ENCODE measurements at regions not wholly inside any gene's neighbourhood (a gene's known extent, or its start where the extent isn't known, plus 50 kb on each side); places are given as distances from the start of the nearest gene placed in this dataset.

GRCh38 chr11:127737499-127737898 lies 736.9 kb upstream of the KIRREL3 start:
- no peak for DNase-seq (ENCODE audit: low read depth in 3 of 3)

GRCh38 chr11:127733552-127733951 lies 733.0 kb upstream of the KIRREL3 start:
- DNase-seq (ENCODE audit: low read depth in 3 of 3), result no peak

DNA sequence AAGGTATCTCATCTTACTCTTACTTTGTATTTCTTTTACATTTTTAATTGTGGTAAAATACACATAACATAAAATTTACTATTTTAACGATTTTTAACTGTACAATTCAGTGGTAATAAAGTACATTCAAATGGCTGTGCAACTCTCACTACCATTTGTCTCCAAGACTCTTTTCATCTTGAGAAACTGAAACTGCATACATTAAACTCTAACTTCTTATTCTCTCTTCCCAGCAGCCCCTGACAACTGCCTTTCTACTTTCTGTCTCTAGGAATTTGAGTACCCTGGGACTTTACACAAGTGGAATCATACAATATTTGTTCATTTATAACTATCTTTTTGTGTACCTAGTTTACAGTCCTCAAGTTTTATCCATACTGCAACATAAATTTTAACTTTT lies 725.8 kb upstream of the KIRREL3 start:
- DNase-seq (ENCODE audit: low read depth in 3 of 3), result no peak

DNA sequence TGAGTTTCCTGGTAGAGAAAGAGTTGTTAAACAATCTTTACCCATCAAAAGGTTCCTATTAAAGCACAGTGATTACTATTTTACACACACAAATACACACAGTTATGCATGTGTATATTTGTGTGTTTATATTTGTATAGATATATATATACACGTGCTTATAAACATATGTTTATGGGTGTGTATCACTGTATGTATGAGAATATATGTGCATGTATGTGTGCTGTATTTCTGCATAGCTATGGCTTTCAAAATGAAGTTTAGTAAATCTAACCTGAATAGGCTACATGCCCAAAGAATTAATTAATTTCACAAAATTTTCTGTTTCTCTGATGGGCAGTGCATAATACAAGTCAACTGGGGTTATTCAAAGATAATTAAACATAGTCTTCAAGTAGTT lies 723.1 kb upstream of the KIRREL3 start:
- no peak for DNase-seq (ENCODE audit: low read depth in 3 of 3)

- DNase-seq (ENCODE audit: low read depth in 3 of 3), result no peak
Measured at GRCh38 chr11:127713226-127713625, 712.7 kb upstream of the KIRREL3 start.

DNA sequence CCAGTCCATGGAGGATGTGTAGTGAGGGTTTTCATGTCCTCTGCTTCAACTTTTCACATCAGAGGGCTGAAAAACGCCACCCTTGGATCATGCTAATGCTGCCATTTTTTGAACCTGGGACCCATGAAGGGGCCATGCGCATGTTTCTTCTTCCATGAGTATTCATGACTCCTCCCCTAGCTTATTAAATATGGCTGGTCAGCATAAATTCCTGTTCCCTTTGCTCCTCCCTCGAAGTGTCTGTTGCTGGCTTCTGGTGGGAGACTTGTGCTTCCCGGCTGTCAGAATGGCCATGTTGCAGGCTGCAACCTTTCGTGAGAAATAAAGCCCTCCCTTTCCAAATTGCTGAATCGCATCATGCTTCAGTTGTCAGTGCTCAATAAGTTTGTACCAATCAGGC lies 711.2 kb upstream of the KIRREL3 start:
- no peak for DNase-seq (ENCODE audit: low read depth in 3 of 3)

GRCh38 chr11:127710831-127711230 lies 710.3 kb upstream of the KIRREL3 start:
- DNase-seq (ENCODE audit: low read depth in 3 of 3), result no peak

GRCh38 chr11:127709960-127710359 lies 709.4 kb upstream of the KIRREL3 start:
- DNase-seq (ENCODE audit: low read depth in 3 of 3), result no peak

DNA sequence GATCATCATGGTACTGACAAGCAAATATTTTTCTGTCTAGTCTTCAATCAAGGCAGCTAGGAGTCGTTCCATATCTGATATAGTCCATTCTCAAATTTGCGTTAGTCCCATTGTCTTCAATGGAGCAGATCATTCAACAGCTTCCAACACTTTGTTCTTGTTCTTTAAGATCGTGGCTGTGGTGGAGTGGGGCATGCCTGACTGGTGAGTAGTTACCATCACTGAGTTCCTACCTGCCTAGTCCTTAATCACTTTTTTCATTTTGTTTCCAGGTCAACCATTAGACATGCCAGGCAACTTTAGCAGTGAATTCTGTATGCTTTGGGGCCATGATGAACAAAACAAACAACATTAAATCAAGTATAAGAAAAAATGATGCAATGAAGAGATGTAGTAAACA lies 693.1 kb upstream of the KIRREL3 start:
- no peak for DNase-seq (ENCODE audit: low read depth in 3 of 3)

DNA sequence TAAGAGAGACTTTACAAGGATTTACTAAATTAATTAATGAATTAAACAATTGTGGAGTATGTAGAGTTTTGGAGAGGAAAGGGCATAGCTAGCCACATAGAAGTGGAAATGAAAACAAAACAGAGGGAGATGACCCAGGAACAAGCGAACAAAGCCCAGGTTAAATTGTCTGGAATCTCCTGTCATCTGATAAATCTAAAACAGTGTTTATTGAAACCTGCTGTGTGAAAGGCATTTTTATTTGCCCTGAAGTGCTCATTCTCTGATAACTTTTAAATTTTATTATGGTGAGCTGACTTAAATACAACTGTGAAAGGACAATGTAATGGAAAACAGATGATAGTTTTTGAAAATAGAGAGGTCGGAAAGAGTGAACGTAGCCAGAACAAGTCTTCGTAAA lies 682.8 kb upstream of the KIRREL3 start:
- DNase-seq (ENCODE audit: low read depth in 3 of 3), result no peak

- DNase-seq (ENCODE audit: low read depth in 3 of 3), result no peak
Measured at GRCh38 chr11:127679816-127680545, 679.4 kb upstream of the KIRREL3 start.

GRCh38 chr11:127678631-127679030 lies 678.1 kb upstream of the KIRREL3 start:
- no peak for DNase-seq (ENCODE audit: low read depth in 3 of 3)

DNA sequence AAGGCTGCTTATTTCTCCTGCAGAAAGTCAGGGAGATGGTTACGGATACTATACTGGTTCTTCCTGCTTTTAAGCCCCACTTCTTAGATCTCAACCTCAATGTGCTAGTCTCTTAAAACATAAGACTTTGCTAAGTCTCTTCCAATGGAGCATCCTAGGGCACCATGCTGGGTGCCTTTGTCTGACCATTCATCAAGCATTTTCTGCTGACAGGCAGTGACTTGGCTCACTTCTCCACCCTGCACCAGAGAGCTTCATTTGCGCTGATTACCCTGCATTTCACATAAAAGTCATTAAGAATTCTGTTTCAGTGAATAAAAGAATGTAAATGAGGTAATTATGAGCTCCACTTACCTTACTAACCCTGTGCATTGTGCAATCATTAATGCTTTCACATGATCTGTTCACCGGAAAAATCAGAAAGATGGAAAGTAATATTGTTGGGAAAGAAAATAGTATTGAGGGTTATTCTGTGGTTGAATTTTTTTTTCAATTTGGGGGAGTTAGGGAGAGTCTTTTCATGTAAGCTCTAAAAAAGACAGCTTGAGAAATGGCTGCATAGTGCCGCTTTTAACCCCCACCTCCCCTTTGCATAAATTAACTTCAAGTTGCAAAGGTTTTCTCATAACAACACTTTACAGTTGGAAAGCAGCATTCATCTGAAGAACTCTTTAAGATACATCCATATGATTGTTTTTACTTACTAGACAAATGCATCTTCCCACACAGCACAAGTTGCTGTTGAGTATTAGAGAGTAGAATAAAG lies 677.3 kb upstream of the KIRREL3 start:
- no peak for DNase-seq (ENCODE audit: low read depth in 3 of 3)

DNA sequence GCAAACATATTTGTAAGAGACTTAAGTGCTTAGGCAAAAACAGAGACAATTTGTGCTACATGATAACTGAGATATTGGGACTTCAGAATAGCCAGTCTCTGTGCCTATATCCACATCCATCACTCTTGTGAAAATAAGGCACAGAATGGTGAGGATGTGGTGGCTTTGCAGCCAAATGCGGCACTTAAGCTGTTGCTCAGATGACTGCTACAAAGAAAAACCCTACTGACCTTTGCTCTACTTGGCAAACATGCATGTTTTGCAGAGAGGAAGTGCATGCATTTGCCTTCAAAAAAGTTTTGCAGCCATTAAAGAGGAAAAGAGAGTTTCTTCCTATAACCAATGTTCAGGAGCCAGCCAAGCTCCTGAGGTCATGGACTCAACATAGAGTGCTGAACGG lies 675.0 kb upstream of the KIRREL3 start:
- DNase-seq (ENCODE audit: low read depth in 3 of 3), result no peak

GRCh38 chr11:127674754-127675153 lies 674.2 kb upstream of the KIRREL3 start:
- DNase-seq (ENCODE audit: low read depth in 3 of 3), result no peak

- DNase-seq (ENCODE audit: low read depth in 3 of 3), result no peak
Measured at GRCh38 chr11:127670374-127671119, 670.0 kb upstream of the KIRREL3 start.

GRCh38 chr11:127656116-127656836 lies 655.7 kb upstream of the KIRREL3 start:
- DNase-seq (ENCODE audit: low read depth in 3 of 3), result no peak

DNA sequence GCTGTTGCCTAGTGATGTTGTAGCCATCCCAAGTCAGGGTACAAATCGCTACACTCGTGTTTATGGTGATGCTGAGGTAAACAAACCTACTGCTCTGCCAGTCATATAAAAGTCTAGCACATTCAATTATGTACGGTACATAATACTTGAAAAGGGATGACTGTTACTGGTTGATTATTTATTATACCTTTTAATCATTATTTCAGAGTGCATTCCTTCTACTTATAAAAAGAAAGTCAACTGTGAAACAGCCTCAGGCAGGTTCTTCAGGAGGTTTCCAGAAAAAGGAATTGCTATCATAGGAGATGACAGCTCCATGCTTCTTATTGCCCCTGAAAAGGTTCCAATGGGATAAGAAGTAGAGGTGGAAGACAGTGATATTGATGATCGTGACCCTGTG lies 652.5 kb upstream of the KIRREL3 start:
- DNase-seq (ENCODE audit: low read depth in 3 of 3), result no peak

DNA sequence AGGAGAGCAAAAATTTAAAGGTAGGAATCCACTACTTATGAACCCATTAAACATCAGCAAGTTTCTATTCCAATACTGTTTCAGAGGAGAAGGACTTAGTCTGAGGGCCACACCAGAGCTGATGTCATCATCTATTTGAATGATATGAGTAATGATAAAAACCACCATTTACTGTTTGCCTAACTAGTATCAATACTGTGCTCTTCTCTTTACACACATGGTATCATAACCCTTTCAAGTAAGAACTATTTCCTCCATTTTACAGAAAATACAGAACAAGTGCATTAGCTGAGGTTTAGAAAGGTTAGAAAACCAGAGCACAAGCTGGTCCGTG lies 651.3 kb upstream of the KIRREL3 start:
- DNase-seq (ENCODE audit: low read depth in 3 of 3), result no peak

- no peak for DNase-seq (ENCODE audit: low read depth in 3 of 3)
Measured at GRCh38 chr11:127651175-127651887, 650.8 kb upstream of the KIRREL3 start.

GRCh38 chr11:127649958-127650357 lies 649.4 kb upstream of the KIRREL3 start:
- DNase-seq (ENCODE audit: low read depth in 3 of 3), result no peak

- no peak for DNase-seq (ENCODE audit: low read depth in 3 of 3)
Measured at GRCh38 chr11:127649071-127649470, 648.5 kb upstream of the KIRREL3 start.
